ENCODE measurements at regions not wholly inside any gene's neighbourhood (a gene's known extent, or its start where the extent isn't known, plus 50 kb on each side); places are given as distances from the start of the nearest gene placed in this dataset.

DNA sequence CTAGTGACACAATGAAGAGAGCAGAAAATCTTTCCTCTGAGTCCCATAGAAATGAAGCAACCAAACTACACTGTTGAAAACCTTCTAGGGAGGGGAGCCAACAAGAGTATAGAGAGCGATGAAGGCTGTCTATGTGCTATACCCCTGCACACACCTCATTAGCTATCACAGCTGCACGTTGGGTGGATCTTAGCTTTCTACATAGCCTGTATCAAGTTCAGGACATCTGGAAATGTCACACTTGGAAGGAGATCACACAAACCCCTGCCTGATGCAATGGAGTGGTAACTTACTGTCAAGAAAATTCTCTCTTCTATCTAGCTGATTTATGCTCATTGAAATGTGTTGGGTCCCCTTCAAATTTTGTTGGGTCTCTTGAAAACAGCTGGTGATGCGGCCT is 127.0 kb upstream of the NTRK2 start:
- H3K27ac ChIP-seq, result no peak overlapping the region
- H3K4me3 ChIP-seq, result no peak overlapping the region
- H3K36me3 ChIP-seq, result no peaks in the 10 kb centered on the region
- WGBS, 2 donors, result 75 to 83% methylated on average over 2 to 3 of the region's 3 CpGs
- H3K4me1 ChIP-seq, result peaks cover 0 to 6% (median 0%) of the 10 kb centered on the region in 3 donors
- no peak for DNase-seq
- TF ChIP-seq POLR2A (IDR thresholded peaks at IDR 0.05), result no peak
- TF ChIP-seq, protein P1, sequence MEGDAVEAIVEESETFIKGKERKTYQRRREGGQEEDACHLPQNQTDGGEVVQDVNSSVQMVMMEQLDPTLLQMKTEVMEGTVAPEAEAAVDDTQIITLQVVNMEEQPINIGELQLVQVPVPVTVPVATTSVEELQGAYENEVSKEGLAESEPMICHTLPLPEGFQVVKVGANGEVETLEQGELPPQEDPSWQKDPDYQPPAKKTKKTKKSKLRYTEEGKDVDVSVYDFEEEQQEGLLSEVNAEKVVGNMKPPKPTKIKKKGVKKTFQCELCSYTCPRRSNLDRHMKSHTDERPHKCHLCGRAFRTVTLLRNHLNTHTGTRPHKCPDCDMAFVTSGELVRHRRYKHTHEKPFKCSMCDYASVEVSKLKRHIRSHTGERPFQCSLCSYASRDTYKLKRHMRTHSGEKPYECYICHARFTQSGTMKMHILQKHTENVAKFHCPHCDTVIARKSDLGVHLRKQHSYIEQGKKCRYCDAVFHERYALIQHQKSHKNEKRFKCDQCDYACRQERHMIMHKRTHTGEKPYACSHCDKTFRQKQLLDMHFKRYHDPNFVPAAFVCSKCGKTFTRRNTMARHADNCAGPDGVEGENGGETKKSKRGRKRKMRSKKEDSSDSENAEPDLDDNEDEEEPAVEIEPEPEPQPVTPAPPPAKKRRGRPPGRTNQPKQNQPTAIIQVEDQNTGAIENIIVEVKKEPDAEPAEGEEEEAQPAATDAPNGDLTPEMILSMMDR (IDR thresholded peaks at IDR 0.05), result no peak
- intact Hi-C loops (cut with DNase I), result no loop called here
- no peaks in the 10 kb centered on the region for H3K9me3 ChIP-seq
- no peaks in the 10 kb centered on the region for H3K27me3 ChIP-seq

DNA sequence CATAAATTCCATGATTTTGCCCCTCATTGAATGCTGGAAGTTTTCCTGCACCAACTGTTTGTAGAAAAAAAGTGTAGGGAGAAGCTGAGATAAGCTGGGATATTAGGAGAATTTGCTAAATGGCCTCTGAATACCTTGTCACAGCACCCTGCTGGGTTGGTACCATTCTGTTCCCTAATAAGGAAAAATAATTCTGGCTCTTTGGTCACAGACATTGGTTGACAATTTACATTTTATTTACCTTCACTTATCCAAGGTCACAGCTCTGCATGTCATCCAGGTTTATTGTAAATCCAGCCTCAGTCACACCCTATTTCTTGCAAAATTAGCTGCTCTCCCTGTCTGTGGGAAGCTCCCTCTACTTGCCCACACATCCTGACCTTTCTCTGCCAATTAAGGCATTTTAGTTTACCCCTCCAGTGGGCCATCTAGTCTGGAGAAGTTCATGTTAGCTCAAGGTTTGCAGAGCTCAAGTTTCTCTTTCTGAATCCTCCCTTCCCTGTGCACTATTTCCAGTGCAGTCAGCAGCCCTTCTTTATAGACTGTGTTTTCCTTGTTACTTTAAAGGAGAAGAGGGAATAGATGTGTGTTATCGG is 115.4 kb upstream of the NTRK2 start:
- H3K27me3 ChIP-seq, result no peaks in the 10 kb centered on the region
- 48 to 65% methylated on average over 1 of the region's 1 CpG for WGBS, 2 donors
- no peak for DNase-seq
- peaks cover 0 to 28% (median 4%) of the 10 kb centered on the region in 3 donors for H3K4me1 ChIP-seq
- no peaks in the 10 kb centered on the region for H3K9me3 ChIP-seq
- H3K4me3 ChIP-seq, result no peak overlapping the region
- TF ChIP-seq POLR2A (IDR thresholded peaks at IDR 0.05), result no peak
- TF ChIP-seq, protein P1 (IDR thresholded peaks at IDR 0.05), result no peak
- no peaks in the 10 kb centered on the region for H3K36me3 ChIP-seq
- H3K27ac ChIP-seq, result no peak overlapping the region
- intact Hi-C loops (cut with DNase I), result no loop called here

DNA sequence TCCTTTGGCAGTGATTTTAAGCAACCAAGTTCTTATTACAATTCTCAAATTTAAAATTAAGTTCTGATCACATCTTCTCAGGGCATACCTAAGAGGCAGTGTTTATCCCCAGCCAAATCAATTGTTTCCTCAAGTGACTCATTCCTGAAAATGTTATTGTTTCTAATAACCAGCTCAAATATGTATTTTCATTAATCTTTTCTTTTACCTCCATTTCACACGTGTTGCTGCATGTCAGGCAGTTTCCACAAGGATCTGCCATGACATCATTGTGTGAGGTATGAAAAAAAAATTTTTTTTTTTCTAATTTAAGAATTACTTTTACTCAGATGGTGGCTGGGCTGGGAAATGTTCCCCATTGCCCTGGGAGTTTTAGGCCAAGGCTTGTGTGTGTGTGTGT is 113.0 kb upstream of the NTRK2 start:
- Histone ChIP-seq H3K36me3 (no peaks in the 10 kb centered on the region), H3K27ac (no peak overlapping the region), H3K27me3 (no peaks in the 10 kb centered on the region), H3K4me3 (no peak overlapping the region), H3K4me1 (peaks cover 0 to 28% (median 4%) of the 10 kb centered on the region in 3 donors), H3K9me3 (no peaks in the 10 kb centered on the region)
- WGBS, 2 donors, result 18 to 35% methylated on average over 1 of the region's 1 CpG
- no peak for DNase-seq
- intact Hi-C loops (cut with DNase I), result no loop called here
- TF ChIP-seq, protein P1 (IDR thresholded peaks at IDR 0.05), result no peak
- TF ChIP-seq POLR2A (IDR thresholded peaks at IDR 0.05), result no peak

DNA sequence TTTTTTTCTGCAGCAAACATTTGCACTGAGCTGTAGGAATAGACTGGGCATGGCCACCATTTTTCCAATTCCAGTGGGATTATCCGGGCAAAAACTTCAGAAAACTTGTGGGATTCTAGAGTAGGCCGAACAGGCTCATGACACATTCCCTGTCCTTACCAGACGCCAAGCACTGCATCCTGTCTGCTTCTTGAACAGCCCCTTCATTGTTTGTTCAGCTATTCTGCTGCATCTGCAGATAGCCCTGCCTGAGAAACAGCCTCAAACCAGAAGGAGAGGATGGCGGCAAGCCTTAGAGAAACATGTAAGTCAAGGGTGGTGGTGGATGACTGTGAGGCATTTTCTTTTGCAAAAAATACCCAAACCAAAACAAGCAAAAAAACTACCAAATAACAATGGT is 111.8 kb upstream of the NTRK2 start:
- TF ChIP-seq, protein P1 (IDR thresholded peaks at IDR 0.05), result no peak
- no peak for TF ChIP-seq POLR2A (IDR thresholded peaks at IDR 0.05)
- WGBS, 2 donors, result 61 to 79% methylated on average over 4 of the region's 4 CpGs
- intact Hi-C loops (cut with DNase I), result no loop called here
- Histone ChIP-seq H3K27ac (no peak overlapping the region), H3K27me3 (no peaks in the 10 kb centered on the region), H3K4me3 (no peak overlapping the region), H3K4me1 (peaks cover 0 to 28% (median 4%) of the 10 kb centered on the region in 3 donors), H3K9me3 (no peaks in the 10 kb centered on the region), H3K36me3 (no peaks in the 10 kb centered on the region)
- no peak for DNase-seq

DNA sequence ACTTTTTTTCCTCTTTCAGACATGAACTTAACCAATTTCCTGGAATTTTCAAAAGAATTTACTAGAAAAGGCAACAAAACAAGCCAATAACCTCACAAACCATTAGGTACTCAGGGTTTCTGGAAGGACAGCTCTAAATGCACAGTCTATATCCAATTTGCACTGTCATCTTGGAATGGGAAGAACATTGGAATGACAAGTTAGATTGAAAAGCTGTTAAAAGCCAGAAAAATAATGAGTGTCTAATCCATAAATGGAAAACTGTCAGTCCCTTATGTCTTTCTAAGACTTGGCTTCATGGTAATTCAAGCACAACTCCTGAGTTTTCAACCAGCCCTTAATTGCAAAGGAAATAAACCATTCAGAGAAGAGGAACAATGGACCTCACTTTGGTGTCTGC is 105.8 kb upstream of the NTRK2 start:
- Histone ChIP-seq H3K9me3 (no peaks in the 10 kb centered on the region), H3K4me3 (no peak overlapping the region), H3K36me3 (no peaks in the 10 kb centered on the region), H3K27me3 (no peaks in the 10 kb centered on the region), H3K4me1 (peaks cover 0 to 14% (median 0%) of the 10 kb centered on the region in 3 donors), H3K27ac (no peak overlapping the region)
- intact Hi-C loops (cut with DNase I), result no loop called here
- DNase-seq, result no peak
- TF ChIP-seq, protein P1 (IDR thresholded peaks at IDR 0.05), result no peak
- no peak for TF ChIP-seq POLR2A (IDR thresholded peaks at IDR 0.05)

All from esophagus squamous epithelium (tissue), 5 donors.